Right renal cortex interstitium (tissue), 3 donors: ENCODE measurements at regions not wholly inside any gene's neighbourhood (a gene's known extent, or its start where the extent isn't known, plus 50 kb on each side); places are given as distances from the start of the nearest gene placed in this dataset.
"Not testable (repeated sequence)": the region's sequence is repeated elsewhere in the genome, so short reads cannot be mapped to it uniquely, and the experiment has no call there.

Experiments
- DNase-seq, 3 donors: peaks; one replicate each; pipeline ENCODE4 v3.0.0-alpha.2; 2013; ENCODE audit warnings: low read depth in 3 of 3, low spot score in 2 of 3

DNA sequence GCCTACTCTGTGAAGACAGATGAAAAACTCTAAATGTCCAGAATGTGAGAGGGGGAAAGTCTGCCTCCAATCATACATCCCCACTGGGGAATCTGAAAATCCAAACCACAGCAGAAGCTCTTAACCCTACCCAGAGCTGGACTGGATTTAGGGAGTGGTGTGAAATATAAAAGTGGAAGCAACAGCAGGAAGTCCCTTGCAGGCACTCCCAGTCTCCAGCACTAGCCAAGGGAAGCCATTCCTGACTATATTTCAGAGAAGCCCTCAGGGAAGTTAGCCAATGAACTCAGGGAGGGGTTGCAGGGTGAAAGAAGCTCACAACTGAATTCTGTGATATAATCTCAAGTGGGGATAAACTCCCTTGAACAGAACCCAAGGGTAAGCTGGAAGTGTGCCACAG is 51.5 kb downstream of the CRPPA start:
- no peak for DNase-seq

DNA sequence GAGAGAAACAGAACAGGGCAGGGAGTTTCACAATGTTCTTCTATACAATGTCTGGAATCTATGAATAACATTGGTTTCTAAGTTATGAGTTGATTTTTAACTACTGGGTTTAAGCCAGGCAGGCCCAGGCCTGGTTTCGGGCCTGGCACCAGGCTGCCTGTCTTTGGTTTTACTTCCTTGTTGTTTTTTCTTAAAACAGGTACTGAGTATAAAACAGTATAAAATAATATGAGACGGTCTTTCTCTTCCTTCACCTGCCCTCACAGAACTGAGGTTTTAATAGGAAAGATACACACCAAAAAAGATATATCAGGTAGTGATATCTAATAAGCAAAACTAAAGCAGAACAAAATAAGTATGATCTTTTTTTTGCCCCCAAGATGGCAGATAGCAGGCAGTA is 52.0 kb downstream of the CRPPA start:
- DNase-seq = not testable (repeated sequence)

DNA sequence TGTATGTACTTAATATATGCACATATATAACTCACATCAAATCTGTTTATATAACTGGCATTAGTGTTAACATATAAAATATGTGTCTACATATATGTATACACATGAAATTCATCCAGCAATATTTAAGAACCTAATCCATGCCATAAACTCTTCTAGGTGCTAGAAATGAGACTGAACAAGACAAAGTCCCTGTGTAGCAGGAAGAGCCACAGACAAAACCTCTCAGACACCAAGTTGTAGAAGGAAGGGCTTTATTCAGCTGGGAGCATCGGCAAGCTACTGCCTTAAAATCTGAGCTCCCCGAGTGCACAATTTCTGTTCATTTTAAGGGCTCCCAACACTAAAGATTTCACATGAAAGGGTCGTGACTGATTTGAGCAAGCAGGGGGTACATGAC is 52.5 kb downstream of the CRPPA start:
- DNase-seq = no peak

DNA sequence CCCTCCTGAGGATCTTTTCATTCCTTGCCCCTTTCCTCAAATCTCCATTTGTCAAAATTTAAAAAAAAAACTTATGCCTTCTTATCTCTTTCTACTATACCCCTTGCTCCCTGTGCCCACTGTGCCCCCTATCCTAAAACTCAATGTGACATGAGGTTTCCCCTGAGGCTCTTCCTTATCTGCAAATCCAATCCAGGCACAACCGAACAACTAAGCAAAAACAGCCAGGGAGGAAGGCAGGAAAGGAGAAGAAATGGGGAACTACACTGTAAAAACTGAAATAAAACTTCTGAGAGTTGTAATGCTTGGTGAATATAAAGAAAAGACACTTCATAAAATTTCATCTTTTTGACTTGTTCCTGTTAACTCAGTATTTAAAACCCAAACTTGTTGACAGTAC is 54.2 kb downstream of the CRPPA start:
- no peak for DNase-seq

DNA sequence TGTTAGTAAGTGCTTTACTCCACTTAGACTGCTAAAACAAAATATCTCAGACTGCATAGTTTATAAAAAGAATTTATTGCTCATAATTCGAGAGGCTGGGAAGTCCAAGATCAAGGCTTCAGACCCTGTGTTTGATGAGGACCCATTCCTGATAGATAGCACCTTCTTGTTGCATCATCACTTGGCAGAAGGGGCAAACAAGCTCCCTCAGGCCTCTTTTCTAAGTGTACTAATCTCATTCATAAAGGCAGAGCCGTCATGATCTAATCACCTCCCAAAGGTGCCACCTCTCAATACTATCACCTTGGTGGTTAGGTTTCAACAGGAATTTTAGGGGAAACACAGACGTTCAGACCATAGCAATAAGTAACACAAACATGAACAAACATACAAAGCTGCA is 55.4 kb downstream of the CRPPA start:
- DNase-seq = no peak

GRCh38 chr7:16365177-16365576 is 56.2 kb downstream of the CRPPA start:
- DNase-seq = no peak

DNA sequence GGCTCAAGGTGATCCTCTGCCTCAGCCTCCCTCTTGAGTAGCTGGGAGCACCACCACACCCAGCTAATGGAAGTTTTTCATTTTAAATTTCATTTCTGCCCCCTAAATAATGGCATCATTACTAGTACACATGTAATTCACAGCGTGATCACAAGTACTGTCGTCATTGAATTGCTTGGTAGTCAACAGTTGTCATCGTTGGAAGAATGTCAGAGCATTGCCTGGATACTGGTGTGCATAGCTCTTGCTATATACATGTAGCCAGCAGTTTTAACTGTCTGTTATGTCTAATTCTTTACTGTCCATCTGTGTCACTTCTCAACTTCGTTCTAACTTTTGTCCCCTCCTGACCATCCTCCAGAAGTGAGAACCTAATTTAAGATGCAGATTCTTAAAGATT is 62.1 kb downstream of the CRPPA start:
- no peak for DNase-seq

GRCh38 chr7:16357921-16358320 is 63.4 kb downstream of the CRPPA start:
- no peak for DNase-seq

DNA sequence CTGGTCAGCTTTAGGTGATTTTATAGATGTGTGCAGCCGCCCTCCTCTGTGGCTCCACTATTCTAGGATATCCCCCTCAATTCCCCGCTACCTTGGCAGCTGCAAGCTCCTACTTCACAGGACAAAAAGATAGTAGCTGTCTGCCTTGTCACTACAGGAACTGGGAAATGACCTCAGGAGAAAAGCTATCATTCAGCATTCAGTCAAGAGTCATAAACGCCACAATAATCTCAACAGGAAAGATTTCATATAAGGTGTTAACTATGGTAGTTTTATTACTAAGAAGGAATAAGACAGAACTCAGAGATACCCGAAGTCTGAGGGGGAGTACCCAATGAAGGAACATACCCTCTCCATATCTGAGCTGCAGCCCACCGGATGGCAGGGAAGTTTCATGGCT is 63.9 kb downstream of the CRPPA start:
- DNase-seq = no peak

DNA sequence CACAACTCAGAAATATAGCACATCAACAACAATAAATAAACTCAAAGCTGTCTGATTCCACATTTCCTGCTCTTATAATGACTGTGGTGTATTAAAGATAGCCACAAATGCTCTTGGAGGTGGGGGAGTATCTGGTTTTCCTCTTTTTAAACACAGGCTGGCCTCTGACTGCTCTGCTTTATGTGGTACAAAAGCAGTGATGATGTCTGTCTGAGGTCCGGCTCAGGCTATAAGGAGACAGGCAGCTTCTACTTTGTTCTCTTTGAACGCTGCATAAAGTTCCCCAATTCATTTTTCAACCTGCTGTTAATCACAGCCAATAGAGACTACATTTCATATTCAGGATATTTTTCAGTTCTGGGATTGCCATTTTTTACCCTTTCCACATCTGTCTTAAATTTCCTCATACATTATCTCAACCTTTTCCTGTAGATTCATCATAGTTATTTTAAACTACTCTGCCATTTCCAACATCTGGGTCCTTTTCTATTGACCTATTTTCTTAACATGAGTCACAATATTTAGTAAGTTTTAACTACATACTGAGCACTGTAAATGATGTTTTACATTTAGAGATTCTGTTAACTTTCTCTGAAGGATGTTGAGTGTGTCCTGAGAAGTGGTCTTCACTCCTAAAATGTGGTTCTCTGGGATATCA is 64.9 kb downstream of the CRPPA start:
- DNase-seq = no peak

DNA sequence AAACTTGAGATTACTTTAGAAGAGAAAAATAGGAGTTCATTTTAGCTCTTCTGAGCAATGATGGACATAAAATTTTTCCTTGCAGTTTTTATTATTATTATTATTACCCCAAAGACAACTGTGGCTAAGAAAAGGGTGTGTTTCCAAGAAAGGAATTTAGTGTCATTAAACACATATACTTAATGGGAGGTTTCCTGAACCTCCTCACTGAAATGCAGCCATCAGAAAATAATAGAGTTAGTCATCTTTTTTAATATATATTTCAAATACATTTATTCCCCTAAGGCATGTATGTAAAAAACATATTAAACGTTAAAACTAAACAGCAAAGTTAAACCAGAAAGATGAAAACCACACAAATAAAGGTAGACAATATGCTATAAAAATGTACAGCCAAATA is 66.8 kb downstream of the CRPPA start:
- no peak for DNase-seq

GRCh38 chr7:16353226-16353625 is 68.1 kb downstream of the CRPPA start:
- no peak for DNase-seq

DNA sequence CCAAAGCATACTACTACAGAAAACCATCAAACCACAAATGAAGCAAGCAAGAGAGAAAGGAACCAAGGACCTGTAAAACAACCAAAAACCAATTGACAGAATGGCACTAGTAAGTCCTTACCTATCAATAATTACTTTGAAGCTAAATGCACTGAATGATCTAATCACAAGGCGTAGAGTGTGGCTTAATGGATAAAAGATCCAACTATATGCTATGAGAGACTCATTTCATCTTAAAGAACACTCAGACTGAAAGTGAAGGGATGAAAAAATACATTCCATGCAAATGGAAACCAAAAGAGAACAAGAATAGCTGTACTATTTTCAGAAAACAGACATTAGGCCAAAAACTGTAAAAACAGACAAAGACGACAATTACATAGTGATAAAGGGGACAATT is 70.7 kb downstream of the CRPPA start:
- DNase-seq = no peak

- DNase-seq = no peak
These were observed 73.1 kb downstream of the CRPPA start for GRCh38 chr7:16348251-16348650.

DNA sequence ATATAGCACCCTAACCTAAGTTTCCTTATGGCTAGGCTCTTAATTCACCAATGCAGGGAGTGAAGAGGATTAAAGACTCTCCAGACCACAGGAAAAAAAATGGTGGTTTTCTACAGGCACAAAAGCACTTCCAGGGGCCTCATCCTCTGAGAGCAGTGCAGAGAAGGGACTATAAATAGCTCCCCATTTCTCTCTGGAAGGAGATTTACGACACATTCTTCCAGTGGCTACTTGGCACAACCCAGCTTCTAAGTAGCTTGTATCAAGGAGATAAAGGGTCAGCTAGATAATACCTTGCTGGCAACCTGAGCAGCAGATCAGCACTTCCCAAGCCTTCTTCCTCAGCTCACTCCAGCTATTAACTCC is 73.5 kb downstream of the CRPPA start:
- DNase-seq = no peak

GRCh38 chr7:16347066-16347826 is 74.1 kb downstream of the CRPPA start:
- DNase-seq = no peak

DNA sequence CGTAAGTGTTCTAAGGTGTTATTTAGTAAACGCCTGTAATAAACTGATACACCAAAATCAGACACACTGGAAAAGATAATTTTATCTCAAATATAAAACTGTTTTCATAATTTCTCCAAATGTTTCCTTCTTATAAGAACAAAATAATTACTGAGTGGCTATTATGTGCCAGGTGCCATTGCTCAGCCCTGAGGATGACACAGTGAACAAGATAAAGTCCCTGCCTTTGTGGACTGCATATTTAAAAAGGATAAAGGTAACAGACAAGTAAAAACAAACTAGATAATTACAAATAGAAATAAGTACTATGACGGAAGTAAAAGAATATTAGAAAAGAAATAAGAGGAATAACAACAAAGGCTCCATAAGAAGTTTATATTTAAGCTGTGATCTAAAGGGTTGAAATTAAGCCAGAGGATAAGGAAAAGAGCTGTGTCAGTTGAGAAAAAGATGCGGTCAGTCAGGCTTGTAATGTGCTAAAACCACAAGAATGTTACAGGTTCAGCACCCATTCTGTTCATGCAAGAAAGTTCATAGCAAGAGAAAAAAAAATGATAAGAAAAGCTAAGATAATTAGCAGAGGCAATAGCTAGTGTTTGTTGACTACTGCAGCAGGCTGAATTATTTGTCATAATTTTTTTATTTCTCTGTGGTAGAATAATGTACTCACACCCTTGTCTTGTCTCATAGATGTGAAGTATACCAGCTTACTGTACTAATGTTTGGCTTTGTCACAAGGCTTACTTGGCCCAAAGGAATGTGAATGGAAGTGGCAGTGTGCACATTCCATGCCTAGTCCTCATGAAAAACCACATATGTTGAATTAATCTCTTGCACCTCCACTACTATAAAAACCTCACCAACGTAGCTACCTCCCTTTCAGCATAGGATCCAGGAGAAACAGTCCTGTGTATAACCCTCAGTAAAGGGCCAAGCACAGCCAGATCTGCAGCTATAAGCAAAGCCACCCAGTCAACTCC is 75.1 kb downstream of the CRPPA start:
- DNase-seq = peak in 1 of 3 donors; percentile 10

GRCh38 chr7:16344927-16345326 is 76.4 kb downstream of the CRPPA start:
- no peak for DNase-seq

- no peak for DNase-seq
These were observed 77.7 kb downstream of the CRPPA start for GRCh38 chr7:16343612-16344011.

DNA sequence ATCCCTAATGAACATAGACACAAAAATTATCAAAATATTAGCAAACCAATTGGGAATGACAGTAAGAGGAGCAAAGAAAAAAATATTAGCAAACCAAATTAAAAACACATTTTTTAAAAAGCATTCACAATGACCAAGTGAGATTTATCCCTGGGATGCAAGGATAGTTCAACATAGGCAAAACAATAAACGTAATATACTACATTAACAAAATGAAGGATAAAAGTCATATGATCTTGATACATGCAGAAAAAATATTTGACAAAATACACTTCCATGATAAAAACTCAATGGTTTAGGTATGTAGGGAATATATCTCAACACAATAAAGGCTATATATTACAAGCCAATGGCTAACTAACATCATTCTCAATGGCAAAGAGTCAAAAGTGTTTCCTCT is 83.3 kb downstream of the CRPPA start:
- no peak for DNase-seq

GRCh38 chr7:16326106-16326505 is 95.2 kb downstream of the CRPPA start:
- no peak for DNase-seq
